GM12875 (cell line): ENCODE measurements at regions not wholly inside any gene's neighbourhood (a gene's known extent, or its start where the extent isn't known, plus 50 kb on each side); places are given as distances from the start of the nearest gene placed in this dataset.
"Not testable (repeated sequence)": the region's sequence is repeated elsewhere in the genome, so short reads cannot be mapped to it uniquely, and the experiment has no call there.

ENCODE experiments used
- H3K4me3 ChIP-seq: one replicate; pipeline ENCODE4 v1.5.1; 2011; ENCODE audit warnings: low read depth, low read length, control low read depth
- TF ChIP-seq, protein P1 (sequence below): IDR thresholded peaks from 2 replicates; pipeline ENCODE4 v1.5.1; 2011; ENCODE audit warnings: low read depth, mild to moderate bottlenecking, control low read depth, inconsistent platforms, low read length, moderate library complexity, borderline replicate concordance; ENCODE audit not compliant: insufficient read depth

DNA sequence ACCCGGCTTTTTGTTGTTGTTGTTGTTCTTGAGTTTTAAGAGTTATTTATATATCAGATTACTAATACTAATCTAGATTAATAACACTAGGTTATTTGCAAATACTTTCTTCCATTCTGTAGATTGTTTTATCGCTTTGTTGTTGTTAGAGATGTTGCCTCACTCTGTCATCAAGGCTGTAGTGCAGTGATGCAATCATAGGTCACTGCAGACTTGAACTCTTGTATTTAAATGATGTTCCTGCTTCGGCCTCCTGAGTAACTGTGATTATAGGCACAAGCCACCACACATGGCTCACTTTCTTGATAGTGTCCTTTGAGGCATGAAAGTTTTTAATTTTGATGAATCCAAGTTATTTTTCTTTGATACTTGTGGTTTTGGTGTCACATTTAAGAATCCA, 129.0 kb downstream of the VSIG4 start:
- TF ChIP-seq, protein P1, sequence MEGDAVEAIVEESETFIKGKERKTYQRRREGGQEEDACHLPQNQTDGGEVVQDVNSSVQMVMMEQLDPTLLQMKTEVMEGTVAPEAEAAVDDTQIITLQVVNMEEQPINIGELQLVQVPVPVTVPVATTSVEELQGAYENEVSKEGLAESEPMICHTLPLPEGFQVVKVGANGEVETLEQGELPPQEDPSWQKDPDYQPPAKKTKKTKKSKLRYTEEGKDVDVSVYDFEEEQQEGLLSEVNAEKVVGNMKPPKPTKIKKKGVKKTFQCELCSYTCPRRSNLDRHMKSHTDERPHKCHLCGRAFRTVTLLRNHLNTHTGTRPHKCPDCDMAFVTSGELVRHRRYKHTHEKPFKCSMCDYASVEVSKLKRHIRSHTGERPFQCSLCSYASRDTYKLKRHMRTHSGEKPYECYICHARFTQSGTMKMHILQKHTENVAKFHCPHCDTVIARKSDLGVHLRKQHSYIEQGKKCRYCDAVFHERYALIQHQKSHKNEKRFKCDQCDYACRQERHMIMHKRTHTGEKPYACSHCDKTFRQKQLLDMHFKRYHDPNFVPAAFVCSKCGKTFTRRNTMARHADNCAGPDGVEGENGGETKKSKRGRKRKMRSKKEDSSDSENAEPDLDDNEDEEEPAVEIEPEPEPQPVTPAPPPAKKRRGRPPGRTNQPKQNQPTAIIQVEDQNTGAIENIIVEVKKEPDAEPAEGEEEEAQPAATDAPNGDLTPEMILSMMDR = no peak
- no peak overlapping the region for H3K4me3 ChIP-seq

DNA sequence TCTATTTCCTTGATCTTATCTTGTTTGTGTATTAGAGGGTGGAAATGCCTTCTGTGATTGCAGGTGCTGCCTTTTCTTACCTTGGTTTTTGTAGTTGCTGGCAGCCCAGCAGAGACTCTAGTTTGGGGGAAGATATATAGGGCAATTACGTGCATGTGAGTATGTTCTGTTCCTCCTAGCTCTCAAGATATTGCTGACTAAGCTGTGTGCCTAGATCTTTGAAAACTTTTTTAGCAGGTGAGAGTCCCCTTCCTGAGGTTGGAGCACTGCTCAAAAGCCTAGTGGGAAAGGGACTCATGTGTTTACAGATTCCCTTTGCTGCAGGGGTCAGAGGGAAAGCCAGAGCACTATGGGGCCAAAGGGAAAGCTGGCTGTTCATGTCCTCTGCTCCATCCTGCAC, 136.1 kb downstream of the VSIG4 start:
- TF ChIP-seq, protein P1 = no peak
- no peak overlapping the region for H3K4me3 ChIP-seq

DNA sequence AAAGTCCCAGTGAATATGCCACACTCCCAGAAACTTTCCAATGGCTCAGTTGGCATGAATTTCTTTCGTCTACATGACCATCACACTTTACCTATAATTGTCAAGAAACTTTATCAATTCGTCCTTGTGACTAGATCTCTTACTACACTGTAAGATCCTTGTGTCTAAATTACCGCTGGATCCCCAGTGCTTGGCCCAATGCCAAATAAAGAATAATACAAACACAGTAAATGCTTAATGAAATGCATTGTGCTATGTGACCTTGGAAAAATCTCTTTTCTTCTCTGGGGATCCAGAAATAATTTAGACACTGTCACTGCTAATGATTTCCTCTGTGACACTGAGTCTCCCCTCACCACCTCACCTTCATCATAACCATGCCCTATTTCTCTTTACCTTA, 137.9 kb downstream of the VSIG4 start:
- TF ChIP-seq, protein P1 = no peak
- H3K4me3 ChIP-seq = no peak overlapping the region

DNA sequence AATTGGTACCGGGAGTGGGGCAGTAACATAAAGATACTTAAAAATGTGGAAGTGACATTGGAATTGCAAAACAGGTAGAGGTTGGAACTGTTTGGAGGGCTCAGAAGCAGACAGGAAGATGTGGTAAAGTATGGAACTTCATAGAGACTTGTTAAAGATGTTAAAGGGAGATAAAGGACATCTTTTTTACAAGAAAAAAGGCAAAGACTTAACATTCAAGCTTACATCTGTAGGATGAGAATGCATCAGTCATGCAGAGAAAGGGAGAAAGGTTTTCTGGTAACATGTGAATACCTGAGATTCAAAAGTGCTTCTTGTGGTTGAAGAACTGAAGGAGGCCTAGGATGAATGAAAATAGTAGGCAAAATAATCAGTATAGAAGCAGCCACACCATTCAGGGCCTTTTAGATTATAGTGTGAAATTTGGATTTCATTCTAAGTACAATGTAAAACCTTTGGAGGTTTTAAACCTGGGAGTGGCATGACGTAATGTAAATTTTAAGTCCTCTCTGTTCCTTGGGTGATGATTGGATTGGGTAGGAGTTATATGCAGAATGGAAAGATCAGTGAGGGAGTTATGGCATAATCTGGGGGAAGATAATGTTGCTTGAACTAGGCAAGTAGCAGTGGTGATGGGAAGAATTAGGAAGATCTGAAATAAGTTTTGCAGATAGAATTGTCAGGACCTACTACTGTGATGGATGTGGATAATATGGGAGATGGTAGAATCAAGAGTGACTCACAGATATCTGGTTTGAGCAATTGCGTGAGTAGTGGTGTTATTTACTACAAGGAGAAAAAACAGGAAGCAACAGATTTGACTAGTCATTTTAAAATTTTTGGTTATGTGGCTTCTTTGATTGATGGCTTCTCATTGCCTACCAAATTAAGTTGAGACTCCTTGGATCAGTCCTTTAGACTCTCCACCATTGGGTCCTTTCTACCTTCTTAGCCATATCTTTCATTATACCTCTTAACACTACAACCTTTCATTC, 138.7 kb downstream of the VSIG4 start:
- TF ChIP-seq, protein P1 = no peak
- no peak overlapping the region for H3K4me3 ChIP-seq

DNA sequence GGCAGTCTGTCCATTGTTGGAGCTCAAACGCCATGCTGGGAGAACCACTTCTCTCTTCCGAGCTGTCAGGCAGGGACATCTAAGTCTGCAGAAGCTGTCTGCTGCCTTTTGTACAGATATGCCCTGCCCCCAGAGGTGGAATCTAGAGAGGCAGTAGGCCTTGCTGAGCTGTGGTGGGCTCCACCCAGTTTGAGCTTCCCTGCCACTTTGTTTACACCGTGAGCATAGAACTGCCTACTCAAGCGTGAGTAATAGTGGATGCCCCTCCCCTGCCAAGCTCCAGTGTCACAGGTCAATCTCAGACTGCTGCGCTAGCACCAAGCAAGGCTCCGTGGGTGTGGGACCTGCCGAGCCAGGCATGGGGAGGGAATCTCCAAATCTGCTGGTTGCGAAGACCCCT, 145.7 kb downstream of the VSIG4 start:
- H3K4me3 ChIP-seq = no peak overlapping the region
- TF ChIP-seq, protein P1 = no peak

DNA sequence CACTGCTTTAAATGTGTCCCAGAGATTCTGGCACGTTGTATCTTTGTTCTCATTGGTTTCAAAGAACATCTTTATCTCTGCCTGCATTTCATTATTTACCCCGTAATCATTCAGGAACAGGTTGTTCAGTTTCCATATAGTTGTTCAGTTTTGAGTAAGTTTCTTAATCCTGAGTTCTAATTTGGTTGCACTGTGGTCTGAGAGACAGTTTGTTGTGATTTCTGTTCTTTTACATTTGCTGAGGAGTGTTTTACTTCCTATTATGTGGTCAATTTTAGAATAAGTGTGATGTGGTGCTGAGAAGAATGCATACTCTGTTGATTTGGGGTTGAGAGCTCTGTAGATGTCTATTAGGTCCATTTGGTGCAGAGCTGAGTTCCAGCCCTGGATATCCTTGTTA, 148.1 kb downstream of the VSIG4 start:
- H3K4me3 ChIP-seq = not testable (repeated sequence)

DNA sequence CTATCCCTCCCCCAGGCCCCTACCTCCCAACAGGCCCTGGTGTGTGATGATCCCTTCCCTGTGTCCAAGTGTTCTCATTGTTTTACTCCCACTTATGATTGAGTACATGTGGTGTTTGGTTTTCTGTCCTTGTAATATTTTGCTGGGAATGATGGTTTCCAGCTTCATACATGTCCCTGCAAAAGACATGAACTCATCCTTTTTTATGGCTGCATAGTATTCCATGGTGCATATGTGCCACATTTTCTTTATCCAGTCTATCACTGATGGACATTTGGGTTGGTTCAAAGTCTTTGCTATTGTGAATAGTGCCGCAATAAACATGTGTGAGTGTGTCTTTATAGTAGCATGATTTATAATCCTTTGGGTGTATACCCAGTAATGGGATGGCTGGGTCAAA, 151.7 kb downstream of the VSIG4 start:
- H3K4me3 ChIP-seq = not testable (repeated sequence)

DNA sequence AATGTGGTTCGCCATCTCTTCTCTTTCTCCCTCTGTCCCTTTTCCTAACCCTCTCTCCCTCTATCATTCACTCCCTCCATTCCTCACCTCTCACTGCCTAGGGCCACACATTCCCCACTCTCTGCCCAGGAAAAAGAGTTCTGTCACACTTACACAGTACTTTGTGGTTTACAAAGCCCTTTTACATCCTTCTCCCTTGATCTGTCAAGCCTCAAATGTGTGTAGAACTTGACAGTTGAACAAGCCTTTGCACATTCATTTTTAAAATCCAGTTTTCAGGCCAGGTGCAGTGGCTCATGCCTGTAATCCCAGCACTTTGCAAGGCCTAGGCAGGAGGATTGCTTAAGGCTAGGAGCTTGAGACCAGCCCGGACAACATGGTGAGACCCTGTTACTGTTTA, 156.3 kb downstream of the VSIG4 start:
- TF ChIP-seq, protein P1 = no peak
- H3K4me3 ChIP-seq = no peak overlapping the region
